ENCODE measurements at regions not wholly inside any gene's neighbourhood (a gene's known extent, or its start where the extent isn't known, plus 50 kb on each side); places are given as distances from the start of the nearest gene placed in this dataset.
"Not testable (repeated sequence)": the region's sequence is repeated elsewhere in the genome, so short reads cannot be mapped to it uniquely, and the experiment has no call there.

- WGBS, result 95% methylated on average over 2 of the region's 2 CpGs
- Histone ChIP-seq H3K4me3 (ENCODE audit: low read length in 2 of 2) (no peak overlapping the region), H3K36me3 (ENCODE audit: control insufficient read depth in 2 of 2, insufficient read depth in 2 of 2, low read length in 1 of 2) (no peaks in the 10 kb centered on the region), H3K27ac (ENCODE audit: low read depth in 1 of 2, low read length in 1 of 2) (no peak overlapping the region), H3K9me3 (ENCODE audit: control insufficient read depth in 2 of 2, insufficient read depth in 1 of 2, low read length in 1 of 2) (no peaks in the 10 kb centered on the region), H3K27me3 (ENCODE audit: control insufficient read depth in 2 of 2, insufficient read depth in 1 of 2, low read length in 1 of 2) (peaks cover 6 to 18% of the 10 kb centered on the region in 2 donors), H3K4me1 (ENCODE audit: control insufficient read depth in 2 of 2, insufficient read depth in 2 of 2, low read length in 2 of 2) (no peaks in the 10 kb centered on the region)
- no peak for DNase-seq (ENCODE audit: low read depth in 6 of 9, low spot score in 9 of 9)
Observed at GRCh38 chr16:55062442-55062841, 131.8 kb downstream of the IRX5 start.

DNA sequence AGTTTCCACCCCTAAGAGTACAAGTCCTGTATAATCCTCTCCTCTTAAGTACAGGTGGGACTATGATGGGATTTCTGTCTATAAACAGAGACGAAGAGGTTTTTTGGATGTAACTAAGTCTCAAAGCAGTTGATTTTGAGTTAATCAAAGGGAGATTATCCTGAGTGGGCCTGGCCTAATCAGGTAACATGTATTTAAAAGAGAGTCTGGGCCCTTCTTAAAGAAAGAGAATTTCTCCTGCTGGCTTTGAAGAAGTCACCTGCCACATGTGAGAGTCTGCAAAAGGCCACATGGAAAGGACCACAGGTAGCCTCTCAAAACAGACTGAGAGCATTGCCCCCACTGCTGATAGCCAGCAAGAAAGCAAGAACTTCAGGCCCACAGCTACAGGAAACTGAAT lies 142.3 kb downstream of the IRX5 start:
- WGBS, result 97% methylated on average over 1 of the region's 1 CpG
- H3K4me1 ChIP-seq (ENCODE audit: control insufficient read depth in 2 of 2, insufficient read depth in 2 of 2, low read length in 2 of 2), result no peaks in the 10 kb centered on the region
- no peaks in the 10 kb centered on the region for H3K36me3 ChIP-seq (ENCODE audit: control insufficient read depth in 2 of 2, insufficient read depth in 2 of 2, low read length in 1 of 2)
- no peak overlapping the region for H3K4me3 ChIP-seq (ENCODE audit: low read length in 2 of 2)
- no peak overlapping the region for H3K27ac ChIP-seq (ENCODE audit: low read depth in 1 of 2, low read length in 1 of 2)
- H3K9me3 ChIP-seq (ENCODE audit: control insufficient read depth in 2 of 2, insufficient read depth in 1 of 2, low read length in 1 of 2), result no peaks in the 10 kb centered on the region
- DNase-seq (ENCODE audit: low read depth in 6 of 9, low spot score in 9 of 9), result no peak
- no peaks in the 10 kb centered on the region for H3K27me3 ChIP-seq (ENCODE audit: control insufficient read depth in 2 of 2, insufficient read depth in 1 of 2, low read length in 1 of 2)

- Histone ChIP-seq H3K36me3 (ENCODE audit: control insufficient read depth in 2 of 2, insufficient read depth in 2 of 2, low read length in 1 of 2) (no peaks in the 10 kb centered on the region), H3K4me3 (ENCODE audit: low read length in 2 of 2) (no peak overlapping the region), H3K27ac (ENCODE audit: low read depth in 1 of 2, low read length in 1 of 2) (no peak overlapping the region), H3K9me3 (ENCODE audit: control insufficient read depth in 2 of 2, insufficient read depth in 1 of 2, low read length in 1 of 2) (no peaks in the 10 kb centered on the region), H3K4me1 (ENCODE audit: control insufficient read depth in 2 of 2, insufficient read depth in 2 of 2, low read length in 2 of 2) (no peaks in the 10 kb centered on the region), H3K27me3 (ENCODE audit: control insufficient read depth in 2 of 2, insufficient read depth in 1 of 2, low read length in 1 of 2) (no peaks in the 10 kb centered on the region)
- WGBS, result 95% methylated on average over 4 of the region's 4 CpGs
- DNase-seq (ENCODE audit: low read depth in 6 of 9, low spot score in 9 of 9), result no peak
Observed at GRCh38 chr16:55073830-55074229, 143.2 kb downstream of the IRX5 start.

DNA sequence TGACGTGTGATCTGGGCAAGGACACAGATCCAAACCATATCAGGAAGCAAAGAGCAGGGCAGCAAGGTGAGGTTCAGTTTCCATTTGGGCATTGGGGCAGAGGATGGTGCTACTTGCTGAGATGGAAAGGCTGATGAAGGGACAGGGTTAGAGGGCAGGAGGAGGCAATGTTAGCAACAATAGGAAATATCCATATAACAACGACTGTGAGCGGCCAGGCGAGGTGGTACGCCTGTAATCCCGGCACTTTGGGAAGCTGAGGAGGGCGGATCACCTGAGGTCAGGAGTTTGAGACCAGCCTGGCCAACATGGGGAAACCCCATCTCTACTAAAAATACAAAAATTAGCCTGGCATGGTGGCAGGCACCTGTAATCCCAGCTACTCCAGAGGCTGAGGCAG lies 144.5 kb downstream of the IRX5 start:
- not testable (repeated sequence) for H3K4me3 ChIP-seq (ENCODE audit: low read length in 2 of 2); H3K9me3 ChIP-seq (ENCODE audit: control insufficient read depth in 2 of 2, insufficient read depth in 1 of 2, low read length in 1 of 2); H3K27ac ChIP-seq (ENCODE audit: low read depth in 1 of 2, low read length in 1 of 2); H3K27me3 ChIP-seq (ENCODE audit: control insufficient read depth in 2 of 2, insufficient read depth in 1 of 2, low read length in 1 of 2); H3K36me3 ChIP-seq (ENCODE audit: control insufficient read depth in 2 of 2, insufficient read depth in 2 of 2, low read length in 1 of 2); DNase-seq (ENCODE audit: low read depth in 6 of 9, low spot score in 9 of 9); H3K4me1 ChIP-seq (ENCODE audit: control insufficient read depth in 2 of 2, insufficient read depth in 2 of 2, low read length in 2 of 2)
- 92% methylated on average over 7 of the region's 7 CpGs for WGBS

- WGBS, result 80% methylated on average over 1 of the region's 1 CpG
- H3K4me1 ChIP-seq (ENCODE audit: control insufficient read depth in 2 of 2, insufficient read depth in 2 of 2, low read length in 2 of 2), result no peaks in the 10 kb centered on the region
- H3K36me3 ChIP-seq (ENCODE audit: control insufficient read depth in 2 of 2, insufficient read depth in 2 of 2, low read length in 1 of 2), result no peaks in the 10 kb centered on the region
Observed at GRCh38 chr16:55076053-55076452, 145.4 kb downstream of the IRX5 start.

GRCh38 chr16:55077266-55077665 lies 146.6 kb downstream of the IRX5 start:
- WGBS, result 73% methylated on average over 4 of the region's 4 CpGs
- no peak for DNase-seq (ENCODE audit: low read depth in 6 of 9, low spot score in 9 of 9)
- Histone ChIP-seq H3K36me3 (ENCODE audit: control insufficient read depth in 2 of 2, insufficient read depth in 2 of 2, low read length in 1 of 2) (no peaks in the 10 kb centered on the region), H3K27me3 (ENCODE audit: control insufficient read depth in 2 of 2, insufficient read depth in 1 of 2, low read length in 1 of 2) (no peaks in the 10 kb centered on the region), H3K4me1 (ENCODE audit: control insufficient read depth in 2 of 2, insufficient read depth in 2 of 2, low read length in 2 of 2) (no peaks in the 10 kb centered on the region), H3K4me3 (ENCODE audit: low read length in 2 of 2) (no peak overlapping the region), H3K27ac (ENCODE audit: low read depth in 1 of 2, low read length in 1 of 2) (no peak overlapping the region), H3K9me3 (ENCODE audit: control insufficient read depth in 2 of 2, insufficient read depth in 1 of 2, low read length in 1 of 2) (no peaks in the 10 kb centered on the region)

More at GRCh38 chr16:55076053-55076452, 145.4 kb downstream of the IRX5 start:
- H3K4me3 ChIP-seq (ENCODE audit: low read length in 2 of 2), result no peak overlapping the region
- DNase-seq (ENCODE audit: low read depth in 6 of 9, low spot score in 9 of 9), result no peak
- H3K27ac ChIP-seq (ENCODE audit: low read depth in 1 of 2, low read length in 1 of 2), result no peak overlapping the region
- no peaks in the 10 kb centered on the region for H3K9me3 ChIP-seq (ENCODE audit: control insufficient read depth in 2 of 2, insufficient read depth in 1 of 2, low read length in 1 of 2)
- no peaks in the 10 kb centered on the region for H3K27me3 ChIP-seq (ENCODE audit: control insufficient read depth in 2 of 2, insufficient read depth in 1 of 2, low read length in 1 of 2)

DNA sequence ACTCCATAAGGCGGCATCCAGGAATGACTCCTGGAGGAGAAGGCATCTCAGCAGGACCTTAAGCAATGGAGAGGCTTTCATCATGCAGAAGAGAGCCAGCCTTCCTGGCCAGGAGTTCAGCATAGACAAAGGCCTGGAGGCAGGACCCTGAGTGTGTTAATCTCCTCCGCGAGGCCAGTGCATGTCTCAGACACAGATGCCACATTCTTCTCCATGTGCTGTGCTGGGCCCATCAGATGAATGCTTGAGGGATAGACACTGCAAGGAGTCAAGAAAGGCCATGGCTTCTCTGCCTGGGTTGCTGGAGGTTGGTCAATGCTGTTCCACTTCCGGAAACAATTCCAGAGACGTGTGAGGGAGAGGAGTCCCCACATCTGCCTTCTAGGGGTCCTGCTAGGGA lies 147.5 kb downstream of the IRX5 start:
- DNase-seq (ENCODE audit: low read depth in 6 of 9, low spot score in 9 of 9), result no peak
- H3K4me3 ChIP-seq (ENCODE audit: low read length in 2 of 2), result no peak overlapping the region
- no peaks in the 10 kb centered on the region for H3K4me1 ChIP-seq (ENCODE audit: control insufficient read depth in 2 of 2, insufficient read depth in 2 of 2, low read length in 2 of 2)
- no peaks in the 10 kb centered on the region for H3K36me3 ChIP-seq (ENCODE audit: control insufficient read depth in 2 of 2, insufficient read depth in 2 of 2, low read length in 1 of 2)
- WGBS, result 97% methylated on average over 5 of the region's 5 CpGs
- H3K9me3 ChIP-seq (ENCODE audit: control insufficient read depth in 2 of 2, insufficient read depth in 1 of 2, low read length in 1 of 2), result no peaks in the 10 kb centered on the region
- H3K27me3 ChIP-seq (ENCODE audit: control insufficient read depth in 2 of 2, insufficient read depth in 1 of 2, low read length in 1 of 2), result no peaks in the 10 kb centered on the region
- H3K27ac ChIP-seq (ENCODE audit: low read depth in 1 of 2, low read length in 1 of 2), result no peak overlapping the region

- Histone ChIP-seq H3K4me1 (ENCODE audit: control insufficient read depth in 2 of 2, insufficient read depth in 2 of 2, low read length in 2 of 2) (no peaks in the 10 kb centered on the region), H3K9me3 (ENCODE audit: control insufficient read depth in 2 of 2, insufficient read depth in 1 of 2, low read length in 1 of 2) (no peaks in the 10 kb centered on the region), H3K27me3 (ENCODE audit: control insufficient read depth in 2 of 2, insufficient read depth in 1 of 2, low read length in 1 of 2) (no peaks in the 10 kb centered on the region), H3K27ac (ENCODE audit: low read depth in 1 of 2, low read length in 1 of 2) (no peak overlapping the region), H3K4me3 (ENCODE audit: low read length in 2 of 2) (no peak overlapping the region), H3K36me3 (ENCODE audit: control insufficient read depth in 2 of 2, insufficient read depth in 2 of 2, low read length in 1 of 2) (no peaks in the 10 kb centered on the region)
- WGBS, result 84% methylated on average over 8 of the region's 8 CpGs
- DNase-seq (ENCODE audit: low read depth in 6 of 9, low spot score in 9 of 9), result no peak
Observed at GRCh38 chr16:55078699-55079410, 148.2 kb downstream of the IRX5 start.

DNA sequence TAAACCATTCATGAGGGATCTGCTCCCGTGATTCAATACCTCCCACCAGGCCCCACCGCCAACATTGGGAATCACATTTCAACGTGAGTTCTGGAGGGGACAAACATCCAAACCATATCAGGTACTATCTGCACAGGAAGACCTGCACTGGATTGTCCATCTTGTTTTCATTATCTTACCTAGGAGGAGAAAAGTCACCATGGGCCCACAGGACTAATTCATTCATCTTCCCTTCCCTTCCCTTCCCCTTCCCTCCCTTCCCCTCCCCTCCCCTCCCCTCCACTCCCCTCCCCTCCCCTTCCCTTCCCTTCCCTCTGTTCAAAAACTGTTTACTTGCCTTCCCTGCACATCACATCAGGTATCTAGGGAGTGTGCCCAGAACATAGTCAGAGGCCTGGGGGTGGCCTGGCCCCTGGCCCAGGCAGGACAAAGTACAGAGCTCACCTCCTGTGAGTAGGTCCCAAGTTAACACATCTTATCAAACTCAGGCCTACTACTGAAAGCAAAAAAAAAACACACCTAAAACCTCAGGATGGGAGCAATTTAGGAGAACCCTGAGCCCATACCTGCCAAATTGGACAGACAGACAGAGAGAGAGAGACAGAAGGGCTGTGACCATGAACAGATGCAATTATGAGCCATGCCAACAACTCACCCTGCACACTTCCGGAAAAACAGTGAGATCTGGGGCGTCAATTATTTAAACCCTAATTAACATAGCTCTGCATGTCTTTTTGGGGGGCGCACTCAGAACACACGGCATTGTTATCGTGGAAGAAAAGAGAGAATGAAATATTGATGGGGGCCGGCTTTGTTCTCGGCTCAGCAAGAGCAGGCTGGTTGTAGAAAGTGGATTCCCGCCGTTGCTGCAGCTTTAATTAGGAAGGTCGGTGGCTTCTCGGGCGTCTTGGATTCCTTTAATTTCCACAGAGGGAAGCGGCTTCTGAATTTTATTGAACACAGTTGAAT lies 151.2 kb downstream of the IRX5 start:
- Histone ChIP-seq H3K4me3 (ENCODE audit: low read length in 2 of 2) (no peak overlapping the region), H3K4me1 (ENCODE audit: control insufficient read depth in 2 of 2, insufficient read depth in 2 of 2, low read length in 2 of 2) (no peaks in the 10 kb centered on the region), H3K27me3 (ENCODE audit: control insufficient read depth in 2 of 2, insufficient read depth in 1 of 2, low read length in 1 of 2) (no peaks in the 10 kb centered on the region), H3K36me3 (ENCODE audit: control insufficient read depth in 2 of 2, insufficient read depth in 2 of 2, low read length in 1 of 2) (no peaks in the 10 kb centered on the region), H3K27ac (ENCODE audit: low read depth in 1 of 2, low read length in 1 of 2) (no peak overlapping the region), H3K9me3 (ENCODE audit: control insufficient read depth in 2 of 2, insufficient read depth in 1 of 2, low read length in 1 of 2) (no peaks in the 10 kb centered on the region)
- DNase-seq (ENCODE audit: low read depth in 6 of 9, low spot score in 9 of 9), result no peak
- WGBS, result 94% methylated on average over 16 of the region's 16 CpGs
